ENCODE measurements at regions not wholly inside any gene's neighbourhood (a gene's known extent, or its start where the extent isn't known, plus 50 kb on each side); places are given as distances from the start of the nearest gene placed in this dataset.

GRCh38 chr12:92603741-92604432 is 98.9 kb upstream of the PLEKHG7 start:
- no peak overlapping the region for H3K27ac ChIP-seq
- H3K4me1 Mint-ChIP-seq, result peaks cover 9% of the 10 kb centered on the region
- no peak overlapping the region for H3K4me3 Mint-ChIP-seq
- no peaks in the 10 kb centered on the region for H4K20me1 ChIP-seq (ENCODE audit: low read depth)
- H3K27me3 ChIP-seq, result no peaks in the 10 kb centered on the region
- H3K36me3 ChIP-seq, result no peaks in the 10 kb centered on the region
- H3K4me3 ChIP-seq, result no peak overlapping the region
- no peak overlapping the region for H2AFZ ChIP-seq (replicated peaks)
- no peaks in the 10 kb centered on the region for H3K9me3 ChIP-seq (ENCODE audit: low read depth)
- no peak overlapping the region for H3K27ac Mint-ChIP-seq
- no peak overlapping the region for H3K9ac ChIP-seq
- H3K4me1 ChIP-seq, result no peaks in the 10 kb centered on the region
- no peak overlapping the region for H3K4me2 ChIP-seq
- TF ChIP-seq EZH2 (IDR thresholded peaks at IDR 0.05) (no peak), EZH2phosphoT487 (IDR thresholded peaks at IDR 0.05) (no peak)
- TF ChIP-seq, protein P1, sequence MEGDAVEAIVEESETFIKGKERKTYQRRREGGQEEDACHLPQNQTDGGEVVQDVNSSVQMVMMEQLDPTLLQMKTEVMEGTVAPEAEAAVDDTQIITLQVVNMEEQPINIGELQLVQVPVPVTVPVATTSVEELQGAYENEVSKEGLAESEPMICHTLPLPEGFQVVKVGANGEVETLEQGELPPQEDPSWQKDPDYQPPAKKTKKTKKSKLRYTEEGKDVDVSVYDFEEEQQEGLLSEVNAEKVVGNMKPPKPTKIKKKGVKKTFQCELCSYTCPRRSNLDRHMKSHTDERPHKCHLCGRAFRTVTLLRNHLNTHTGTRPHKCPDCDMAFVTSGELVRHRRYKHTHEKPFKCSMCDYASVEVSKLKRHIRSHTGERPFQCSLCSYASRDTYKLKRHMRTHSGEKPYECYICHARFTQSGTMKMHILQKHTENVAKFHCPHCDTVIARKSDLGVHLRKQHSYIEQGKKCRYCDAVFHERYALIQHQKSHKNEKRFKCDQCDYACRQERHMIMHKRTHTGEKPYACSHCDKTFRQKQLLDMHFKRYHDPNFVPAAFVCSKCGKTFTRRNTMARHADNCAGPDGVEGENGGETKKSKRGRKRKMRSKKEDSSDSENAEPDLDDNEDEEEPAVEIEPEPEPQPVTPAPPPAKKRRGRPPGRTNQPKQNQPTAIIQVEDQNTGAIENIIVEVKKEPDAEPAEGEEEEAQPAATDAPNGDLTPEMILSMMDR (IDR thresholded peaks at IDR 0.05), result no peak
- H3K27me3 Mint-ChIP-seq (ENCODE audit: insufficient read depth, low read depth), result peaks cover 2% of the 10 kb centered on the region
- DNase-seq (ENCODE audit: low spot score), result no peak
- H3F3A ChIP-seq (ENCODE audit: low read depth), result no peaks in the 10 kb centered on the region
- peaks cover 18% of the 10 kb centered on the region for H3K9me3 Mint-ChIP-seq
- no peaks in the 10 kb centered on the region for H3K79me2 ChIP-seq (ENCODE audit: low read depth)
- H3K36me3 Mint-ChIP-seq, result peaks cover 6% of the 10 kb centered on the region

GRCh38 chr12:92602930-92603623 is 99.7 kb upstream of the PLEKHG7 start:
- Mint-ChIP-seq H3K4me3 (no peak overlapping the region), H3K36me3 (peaks cover 6% of the 10 kb centered on the region), H3K9me3 (peaks cover 18% of the 10 kb centered on the region), H3K27me3 (ENCODE audit: insufficient read depth, low read depth) (no peaks in the 10 kb centered on the region), H3K27ac (no peak overlapping the region), H3K4me1 (peaks cover 2% of the 10 kb centered on the region)
- no peaks in the 10 kb centered on the region for H3F3A ChIP-seq (ENCODE audit: low read depth)
- DNase-seq (ENCODE audit: low spot score), result no peak
- H3K27me3 ChIP-seq, result no peaks in the 10 kb centered on the region
- H4K20me1 ChIP-seq (ENCODE audit: low read depth), result no peaks in the 10 kb centered on the region
- no peak overlapping the region for H2AFZ ChIP-seq (replicated peaks)
- H3K9ac ChIP-seq, result no peak overlapping the region
- no peak overlapping the region for H3K4me3 ChIP-seq
- H3K27ac ChIP-seq, result no peak overlapping the region
- no peaks in the 10 kb centered on the region for H3K36me3 ChIP-seq
- H3K9me3 ChIP-seq (ENCODE audit: low read depth), result no peaks in the 10 kb centered on the region
- TF ChIP-seq EZH2 (IDR thresholded peaks at IDR 0.05), result no peak
- no peak for TF ChIP-seq EZH2phosphoT487 (IDR thresholded peaks at IDR 0.05)
- TF ChIP-seq, protein P1 (IDR thresholded peaks at IDR 0.05), result no peak
- no peaks in the 10 kb centered on the region for H3K79me2 ChIP-seq (ENCODE audit: low read depth)
- H3K4me1 ChIP-seq, result no peaks in the 10 kb centered on the region
- no peak overlapping the region for H3K4me2 ChIP-seq

GRCh38 chr12:92602476-92602875 is 100.3 kb upstream of the PLEKHG7 start:
- Histone ChIP-seq H3K4me3 (no peak overlapping the region), H3K4me1 (no peaks in the 10 kb centered on the region), H3K27ac (no peak overlapping the region), H3K9ac (no peak overlapping the region), H3K36me3 (no peaks in the 10 kb centered on the region), H4K20me1 (ENCODE audit: low read depth) (no peaks in the 10 kb centered on the region), H2AFZ (replicated peaks) (no peak overlapping the region), H3K4me2 (no peak overlapping the region), H3K9me3 (ENCODE audit: low read depth) (no peaks in the 10 kb centered on the region), H3K79me2 (ENCODE audit: low read depth) (no peaks in the 10 kb centered on the region), H3K27me3 (no peaks in the 10 kb centered on the region), H3F3A (ENCODE audit: low read depth) (no peaks in the 10 kb centered on the region)
- DNase-seq (ENCODE audit: low spot score), result no peak
- Mint-ChIP-seq H3K36me3 (peaks cover 6% of the 10 kb centered on the region), H3K9me3 (peaks cover 18% of the 10 kb centered on the region), H3K27me3 (ENCODE audit: insufficient read depth, low read depth) (no peaks in the 10 kb centered on the region), H3K4me3 (no peak overlapping the region), H3K27ac (no peak overlapping the region), H3K4me1 (no peaks in the 10 kb centered on the region)
- TF ChIP-seq, protein P1 (IDR thresholded peaks at IDR 0.05), result no peak
- no peak for TF ChIP-seq EZH2phosphoT487 (IDR thresholded peaks at IDR 0.05)
- no peak for TF ChIP-seq EZH2 (IDR thresholded peaks at IDR 0.05)

All from neural progenitor cell (in vitro differentiated cells).